GM12875 (cell line): ENCODE measurements at regions not wholly inside any gene's neighbourhood (a gene's known extent, or its start where the extent isn't known, plus 50 kb on each side); places are given as distances from the start of the nearest gene placed in this dataset.
"Not testable (repeated sequence)": the region's sequence is repeated elsewhere in the genome, so short reads cannot be mapped to it uniquely, and the experiment has no call there.

ENCODE experiments used
- H3K4me3 ChIP-seq: one replicate; pipeline ENCODE4 v1.5.1; 2011; ENCODE audit warnings: low read depth, low read length, control low read depth
- CTCF ChIP-seq: IDR thresholded peaks from 2 replicates; pipeline ENCODE4 v1.5.1; 2011; ENCODE audit warnings: low read depth, mild to moderate bottlenecking, control low read depth, inconsistent platforms, low read length, moderate library complexity, borderline replicate concordance; ENCODE audit not compliant: insufficient read depth

- H3K4me3 ChIP-seq = no peak overlapping the region
- no peak for TF ChIP-seq CTCF
Observed at GRCh38 chr13:68905186-68905585, 1202.4 kb upstream of the ATXN8OS start.

GRCh38 chr13:68897331-68897928 is 1210.2 kb upstream of the ATXN8OS start:
- H3K4me3 ChIP-seq = no peak overlapping the region

GRCh38 chr13:68895696-68896095 is 1211.9 kb upstream of the ATXN8OS start:
- TF ChIP-seq CTCF = no peak
- no peak overlapping the region for H3K4me3 ChIP-seq

More at GRCh38 chr13:68897331-68897928, 1210.2 kb upstream of the ATXN8OS start:
- no peak for TF ChIP-seq CTCF

GRCh38 chr13:68893721-68894120 is 1213.9 kb upstream of the ATXN8OS start:
- not testable (repeated sequence) for H3K4me3 ChIP-seq

GRCh38 chr13:68892596-68892995 is 1215.0 kb upstream of the ATXN8OS start:
- not testable (repeated sequence) for H3K4me3 ChIP-seq

DNA sequence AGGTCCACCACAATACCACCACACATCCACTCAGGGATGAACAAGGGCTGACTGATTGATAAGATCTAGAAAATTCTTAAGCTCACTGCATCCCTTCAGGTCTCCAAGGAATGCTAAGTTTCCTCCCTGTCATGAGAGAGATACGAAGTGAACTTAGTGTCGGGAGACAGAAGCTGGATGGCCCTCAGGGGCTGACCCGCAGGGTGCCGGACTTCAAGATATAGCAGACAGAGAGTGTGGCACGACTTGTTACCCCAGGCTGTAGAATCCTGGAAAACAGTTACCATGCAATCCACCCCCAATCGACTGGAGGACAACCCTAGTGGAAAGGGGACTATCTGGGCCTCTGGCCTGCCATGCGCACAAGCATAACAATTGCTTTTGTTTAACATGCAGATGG is 1217.5 kb upstream of the ATXN8OS start:
- not testable (repeated sequence) for H3K4me3 ChIP-seq

- H3K4me3 ChIP-seq = no peak overlapping the region
- TF ChIP-seq CTCF = no peak
Observed at GRCh38 chr13:68888832-68889231, 1218.8 kb upstream of the ATXN8OS start.

GRCh38 chr13:68872338-68872737 is 1235.3 kb upstream of the ATXN8OS start:
- TF ChIP-seq CTCF = no peak
- no peak overlapping the region for H3K4me3 ChIP-seq

GRCh38 chr13:68851026-68851425 is 1256.6 kb upstream of the ATXN8OS start:
- H3K4me3 ChIP-seq = no peak overlapping the region

More at GRCh38 chr13:68851026-68851425, 1256.6 kb upstream of the ATXN8OS start:
- no peak for TF ChIP-seq CTCF
